ENCODE measurements at regions not wholly inside any gene's neighbourhood (a gene's known extent, or its start where the extent isn't known, plus 50 kb on each side); places are given as distances from the start of the nearest gene placed in this dataset.

- DNase-seq (ENCODE audit: low read depth) = no peak
- no peak for TF ChIP-seq CTCF (IDR thresholded peaks at IDR 0.05; ENCODE audit: insufficient read depth, low read length)
- H3K4me3 ChIP-seq (ENCODE audit: low read depth, low read length) = no peak overlapping the region
Observed at GRCh38 chr10:128500642-128501041, 374.4 kb upstream of the MKI67 start.

DNA sequence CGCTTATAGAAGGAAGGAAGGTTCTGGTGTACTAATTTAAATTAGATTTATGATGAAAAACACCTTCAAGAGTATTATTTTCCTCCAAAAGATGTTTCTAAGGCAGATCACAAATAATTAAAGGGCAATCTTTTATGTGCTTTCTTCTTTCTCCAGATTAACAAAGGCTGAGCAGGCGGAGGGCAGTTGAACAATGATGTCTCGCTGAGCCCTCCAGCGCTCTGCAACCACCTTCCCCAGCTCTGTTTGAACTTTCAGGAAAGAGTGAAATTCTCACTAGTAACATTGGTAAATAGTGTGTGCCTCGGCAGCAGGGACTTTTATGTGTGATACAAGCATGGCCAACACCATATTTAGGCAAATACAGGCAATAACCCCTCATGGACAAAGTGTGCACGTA, 379.1 kb upstream of the MKI67 start:
- TF ChIP-seq CTCF (IDR thresholded peaks at IDR 0.05; ENCODE audit: insufficient read depth, low read length) = no peak
- no peak for DNase-seq (ENCODE audit: low read depth)
- no peak overlapping the region for H3K4me3 ChIP-seq (ENCODE audit: low read depth, low read length)

DNA sequence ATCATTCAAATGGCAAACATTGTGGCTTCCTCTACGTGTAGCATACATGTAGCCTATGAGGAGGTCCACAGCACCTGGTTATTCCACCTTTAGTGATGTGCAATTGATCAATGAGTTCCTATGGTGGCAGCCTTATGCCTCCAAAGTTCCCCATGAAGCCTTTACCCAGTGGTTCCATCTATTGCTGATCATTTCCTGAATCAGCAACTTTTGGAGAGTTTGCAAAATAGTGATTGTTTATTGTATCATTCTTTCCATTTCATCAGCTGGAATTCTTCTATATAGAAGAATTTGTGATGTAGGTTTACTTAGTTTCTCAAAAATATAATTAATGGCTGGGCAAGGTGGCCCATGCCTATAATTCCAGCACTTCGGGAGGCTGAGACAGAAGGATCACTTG, 380.2 kb upstream of the MKI67 start:
- TF ChIP-seq CTCF (IDR thresholded peaks at IDR 0.05; ENCODE audit: insufficient read depth, low read length) = no peak
- DNase-seq (ENCODE audit: low read depth) = no peak
- H3K4me3 ChIP-seq (ENCODE audit: low read depth, low read length) = no peak overlapping the region

- TF ChIP-seq CTCF (IDR thresholded peaks at IDR 0.05; ENCODE audit: insufficient read depth, low read length) = no peak
- no peak for DNase-seq (ENCODE audit: low read depth)
Observed at GRCh38 chr10:128507066-128507465, 380.8 kb upstream of the MKI67 start.

GRCh38 chr10:128511284-128511683, 385.1 kb upstream of the MKI67 start:
- DNase-seq (ENCODE audit: low read depth) = no peak
- TF ChIP-seq CTCF (IDR thresholded peaks at IDR 0.05; ENCODE audit: insufficient read depth, low read length) = no peak
- no peak overlapping the region for H3K4me3 ChIP-seq (ENCODE audit: low read depth, low read length)

More at GRCh38 chr10:128507066-128507465, 380.8 kb upstream of the MKI67 start:
- H3K4me3 ChIP-seq (ENCODE audit: low read depth, low read length) = no peak overlapping the region

DNA sequence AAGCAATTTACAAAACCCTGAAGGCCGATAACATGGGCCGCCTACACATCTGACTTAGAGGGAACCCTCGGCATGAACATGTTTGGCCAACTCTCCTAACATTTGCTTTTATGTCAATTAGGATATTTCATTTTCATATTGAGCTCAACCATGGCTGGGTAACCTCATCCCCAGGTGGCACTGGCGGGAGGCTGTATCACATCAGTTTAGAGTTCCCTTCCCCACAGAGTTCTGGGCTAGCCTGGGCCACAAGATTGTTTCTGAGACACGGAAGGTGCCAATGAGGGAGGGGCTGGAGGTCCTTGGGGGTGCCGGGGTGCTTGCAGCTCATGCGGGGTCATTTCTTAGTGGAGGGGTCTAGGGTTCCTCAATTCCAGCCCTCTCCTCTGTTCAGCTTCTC, 386.5 kb upstream of the MKI67 start:
- H3K4me3 ChIP-seq (ENCODE audit: low read depth, low read length) = no peak overlapping the region
- no peak for TF ChIP-seq CTCF (IDR thresholded peaks at IDR 0.05; ENCODE audit: insufficient read depth, low read length)
- no peak for DNase-seq (ENCODE audit: low read depth)

DNA sequence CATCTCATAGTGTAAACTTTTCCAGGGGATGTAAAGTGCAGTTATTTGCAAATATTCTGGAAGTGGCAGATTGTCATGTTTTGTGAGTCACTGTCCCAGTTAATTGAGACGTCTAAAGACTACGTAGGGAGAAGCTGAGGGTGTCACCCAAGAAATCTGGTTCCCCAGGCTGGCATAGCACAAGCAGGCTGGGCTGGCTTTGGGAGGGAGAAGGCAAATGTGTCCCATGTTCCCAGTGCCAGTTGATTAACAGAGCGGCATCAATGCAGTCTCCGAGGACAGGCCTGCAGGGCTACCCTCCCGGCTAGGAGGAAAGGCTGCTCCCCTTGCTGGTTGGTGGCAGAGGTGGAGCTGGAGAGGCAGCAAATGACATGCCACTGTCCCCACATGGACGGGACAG, 388.3 kb upstream of the MKI67 start:
- DNase-seq (ENCODE audit: low read depth) = no peak
- no peak overlapping the region for H3K4me3 ChIP-seq (ENCODE audit: low read depth, low read length)
- no peak for TF ChIP-seq CTCF (IDR thresholded peaks at IDR 0.05; ENCODE audit: insufficient read depth, low read length)

All from fibroblast of the aortic adventitia (primary cell).